ENCODE measurements at regions not wholly inside any gene's neighbourhood (a gene's known extent, or its start where the extent isn't known, plus 50 kb on each side); places are given as distances from the start of the nearest gene placed in this dataset.

DNA sequence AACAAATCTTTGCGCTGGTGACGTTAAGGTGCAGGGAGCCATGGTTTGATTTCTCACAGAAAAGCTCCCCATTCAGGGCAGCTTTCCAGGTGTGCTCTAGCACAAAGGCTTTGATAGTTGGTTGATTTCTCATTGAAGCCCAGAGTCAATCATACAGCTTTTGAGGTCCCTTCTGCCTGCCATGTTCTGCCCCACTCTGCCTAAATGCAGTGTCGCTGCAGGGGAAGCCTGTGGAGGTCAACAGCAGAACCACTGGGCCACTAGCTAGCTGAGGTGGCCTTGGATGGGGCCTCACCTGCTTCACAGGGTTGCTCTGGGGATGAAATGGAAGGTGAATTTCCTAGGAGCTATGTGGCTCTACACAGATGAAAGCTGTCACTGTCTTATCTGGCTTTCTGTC, 278.3 kb downstream of the TLE3 start:
- no peaks in the 10 kb centered on the region for H3K36me3 ChIP-seq (ENCODE audit: control insufficient read depth, low read length)
- H3K4me1 ChIP-seq (ENCODE audit: control insufficient read depth, low read length): no peaks in the 10 kb centered on the region
- H4K20me1 ChIP-seq (ENCODE audit: control insufficient read depth, insufficient read depth, low read depth, low read length): no peaks in the 10 kb centered on the region
- H3K79me2 ChIP-seq (ENCODE audit: control insufficient read depth, low read length): no peaks in the 10 kb centered on the region
- no peaks in the 10 kb centered on the region for H3K9me2 ChIP-seq (replicated peaks; ENCODE audit: control insufficient read depth, low read length)
- H3F3A ChIP-seq (ENCODE audit: control insufficient read depth, insufficient read depth): 0 out of 2 replicates have a peak, but pooled peaks cover 2% of the 10 kb centered on the region
- TF ChIP-seq EZH2phosphoT487 (IDR thresholded peaks at IDR 0.05; ENCODE audit: borderline replicate concordance, low read length): no peak
- TF ChIP-seq, protein P1, sequence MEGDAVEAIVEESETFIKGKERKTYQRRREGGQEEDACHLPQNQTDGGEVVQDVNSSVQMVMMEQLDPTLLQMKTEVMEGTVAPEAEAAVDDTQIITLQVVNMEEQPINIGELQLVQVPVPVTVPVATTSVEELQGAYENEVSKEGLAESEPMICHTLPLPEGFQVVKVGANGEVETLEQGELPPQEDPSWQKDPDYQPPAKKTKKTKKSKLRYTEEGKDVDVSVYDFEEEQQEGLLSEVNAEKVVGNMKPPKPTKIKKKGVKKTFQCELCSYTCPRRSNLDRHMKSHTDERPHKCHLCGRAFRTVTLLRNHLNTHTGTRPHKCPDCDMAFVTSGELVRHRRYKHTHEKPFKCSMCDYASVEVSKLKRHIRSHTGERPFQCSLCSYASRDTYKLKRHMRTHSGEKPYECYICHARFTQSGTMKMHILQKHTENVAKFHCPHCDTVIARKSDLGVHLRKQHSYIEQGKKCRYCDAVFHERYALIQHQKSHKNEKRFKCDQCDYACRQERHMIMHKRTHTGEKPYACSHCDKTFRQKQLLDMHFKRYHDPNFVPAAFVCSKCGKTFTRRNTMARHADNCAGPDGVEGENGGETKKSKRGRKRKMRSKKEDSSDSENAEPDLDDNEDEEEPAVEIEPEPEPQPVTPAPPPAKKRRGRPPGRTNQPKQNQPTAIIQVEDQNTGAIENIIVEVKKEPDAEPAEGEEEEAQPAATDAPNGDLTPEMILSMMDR (IDR thresholded peaks at IDR 0.05; ENCODE audit: low read depth, low read length, poor library complexity, severe bottlenecking): no peak
- H3K27me3 ChIP-seq (ENCODE audit: control insufficient read depth, low read length): peaks cover 9% of the 10 kb centered on the region; the same call in 1 of the 2 replicates
- H3K4me3 ChIP-seq (ENCODE audit: low read length): no peak overlapping the region
- no peaks in the 10 kb centered on the region for H3K9me3 ChIP-seq (ENCODE audit: control insufficient read depth, insufficient read depth, low read length)
- H3K4me2 ChIP-seq (ENCODE audit: low read length): no peak overlapping the region
- H3K27ac ChIP-seq (ENCODE audit: low read depth, low read length): no peak overlapping the region

DNA sequence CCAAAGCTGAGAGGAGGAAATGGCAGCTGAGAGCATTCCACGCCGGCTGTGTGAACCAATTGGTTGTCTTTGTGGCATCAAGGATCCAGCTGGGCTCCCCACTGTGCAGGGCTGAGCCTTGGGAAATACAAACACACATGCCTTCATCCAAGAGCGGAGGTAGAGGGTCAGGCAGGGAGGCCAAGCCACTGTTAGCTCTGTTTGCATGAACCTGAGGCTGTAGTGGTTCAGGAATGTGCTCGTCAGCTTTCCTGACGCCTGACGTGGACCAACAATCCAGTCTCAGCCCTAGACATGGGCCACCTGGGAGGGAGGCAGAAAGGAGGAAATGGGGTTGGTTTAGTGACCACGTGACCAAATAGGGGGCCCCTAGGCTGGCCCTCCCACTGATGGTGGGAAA, 276.9 kb downstream of the TLE3 start:
- Histone ChIP-seq H3K4me1 (ENCODE audit: control insufficient read depth, low read length) (no peaks in the 10 kb centered on the region), H3K9me3 (ENCODE audit: control insufficient read depth, insufficient read depth, low read length) (no peaks in the 10 kb centered on the region), H3K4me2 (ENCODE audit: low read length) (no peak overlapping the region), H3K4me3 (ENCODE audit: low read length) (no peak overlapping the region), H3F3A (ENCODE audit: control insufficient read depth, insufficient read depth) (0 out of 2 replicates have a peak, but pooled peaks cover 2% of the 10 kb centered on the region), H3K27ac (ENCODE audit: low read depth, low read length) (no peak overlapping the region), H4K20me1 (ENCODE audit: control insufficient read depth, insufficient read depth, low read depth, low read length) (no peaks in the 10 kb centered on the region), H3K36me3 (ENCODE audit: control insufficient read depth, low read length) (no peaks in the 10 kb centered on the region), H3K27me3 (ENCODE audit: control insufficient read depth, low read length) (peaks cover 9% of the 10 kb centered on the region; the same call in 1 of the 2 replicates), H3K79me2 (ENCODE audit: control insufficient read depth, low read length) (no peaks in the 10 kb centered on the region), H3K9me2 (replicated peaks; ENCODE audit: control insufficient read depth, low read length) (no peaks in the 10 kb centered on the region)
- TF ChIP-seq EZH2phosphoT487 (IDR thresholded peaks at IDR 0.05; ENCODE audit: borderline replicate concordance, low read length): no peak
- TF ChIP-seq, protein P1 (IDR thresholded peaks at IDR 0.05; ENCODE audit: low read depth, low read length, poor library complexity, severe bottlenecking): no peak

DNA sequence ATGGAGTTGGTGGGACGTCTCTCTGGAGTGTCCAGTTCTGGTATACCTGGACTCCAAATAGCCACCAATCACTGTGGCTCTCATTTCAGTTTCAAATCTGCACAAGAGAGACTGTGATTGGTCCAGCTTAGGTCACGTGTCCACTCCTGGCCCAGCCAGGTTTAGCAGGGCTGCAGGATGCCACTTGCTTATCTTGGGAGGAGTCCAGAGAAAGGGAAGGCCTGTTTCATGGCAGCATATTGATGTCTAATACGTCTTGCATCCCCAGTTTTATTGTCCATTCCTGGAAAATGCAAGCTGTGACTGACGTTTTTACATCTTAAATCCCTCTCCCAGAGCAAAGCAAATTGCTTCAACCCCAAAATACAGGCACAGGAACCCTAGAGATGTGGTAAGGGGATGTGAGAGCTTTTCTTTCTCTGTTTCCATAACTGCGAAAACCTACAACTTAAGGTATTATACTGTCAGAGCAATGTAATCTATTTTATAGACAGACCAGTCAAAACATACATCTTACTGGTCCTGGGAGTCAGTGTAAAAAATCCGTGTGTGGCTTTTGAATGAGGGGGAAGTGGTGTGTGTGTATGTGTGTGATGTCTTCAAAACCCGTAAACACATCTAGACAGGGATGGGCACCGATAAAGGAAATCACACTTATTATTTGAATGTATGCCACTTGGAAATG, 274.4 kb downstream of the TLE3 start:
- no peak overlapping the region for H3K4me3 ChIP-seq (ENCODE audit: low read length)
- peaks cover 12% of the 10 kb centered on the region; the same call in 1 of the 2 replicates for H3K27me3 ChIP-seq (ENCODE audit: control insufficient read depth, low read length)
- H3K27ac ChIP-seq (ENCODE audit: low read depth, low read length): no peak overlapping the region
- H3K9me2 ChIP-seq (replicated peaks; ENCODE audit: control insufficient read depth, low read length): no peaks in the 10 kb centered on the region
- TF ChIP-seq, protein P1 (IDR thresholded peaks at IDR 0.05; ENCODE audit: low read depth, low read length, poor library complexity, severe bottlenecking): no peak
- no peak for TF ChIP-seq EZH2phosphoT487 (IDR thresholded peaks at IDR 0.05; ENCODE audit: borderline replicate concordance, low read length)
- 0 out of 2 replicates have a peak, but pooled peaks cover 2% of the 10 kb centered on the region for H3F3A ChIP-seq (ENCODE audit: control insufficient read depth, insufficient read depth)
- H3K4me1 ChIP-seq (ENCODE audit: control insufficient read depth, low read length): no peaks in the 10 kb centered on the region
- no peaks in the 10 kb centered on the region for H3K9me3 ChIP-seq (ENCODE audit: control insufficient read depth, insufficient read depth, low read length)
- H3K36me3 ChIP-seq (ENCODE audit: control insufficient read depth, low read length): no peaks in the 10 kb centered on the region
- H4K20me1 ChIP-seq (ENCODE audit: control insufficient read depth, insufficient read depth, low read depth, low read length): no peaks in the 10 kb centered on the region
- no peak overlapping the region for H3K4me2 ChIP-seq (ENCODE audit: low read length)
- no peaks in the 10 kb centered on the region for H3K79me2 ChIP-seq (ENCODE audit: control insufficient read depth, low read length)

All from DOHH2 (cell line).